Mucosa of descending colon (tissue), 3 donors: ENCODE measurements at regions not wholly inside any gene's neighbourhood (a gene's known extent, or its start where the extent isn't known, plus 50 kb on each side); places are given as distances from the start of the nearest gene placed in this dataset.

Source experiments
- ATAC-seq: fragments of 200-7000 bp; cut with Tn5 transposase; one replicate; pipeline ENCODE4 v1.9.1; 2020; ENCODE audit warnings: mild to moderate bottlenecking, moderate library complexity
- DNase-seq, 3 donors: peaks; one replicate each; pipeline ENCODE4 v3.0.0-alpha.2; 2020
- H3K36me3 ChIP-seq: fragments of 200-600 bp; one replicate; pipeline ENCODE4 v1.8.0; 2021; ENCODE audit warnings: low read depth, mild to moderate bottlenecking
- H3K4me1 ChIP-seq: fragments of 200-600 bp; one replicate; pipeline ENCODE4 v1.8.0; 2021; ENCODE audit warnings: low read depth, mild to moderate bottlenecking
- H3K4me3 ChIP-seq: fragments of 200-600 bp; one replicate; pipeline ENCODE4 v1.8.0; 2021; ENCODE audit warnings: mild to moderate bottlenecking
- H3K9me3 ChIP-seq: fragments of 200-600 bp; one replicate; pipeline ENCODE4 v1.8.0; 2021; ENCODE audit warnings: mild to moderate bottlenecking
- intact Hi-C, 2 donors: fragments of 100-400 bp; cut with DNase I in 1 of 2; cut with micrococcal nuclease in 1 of 2; formaldehyde crosslinking; loops; one replicate each; pipeline versions ENCODE4 v1.11.0 to v1.11.1; 2022; cut with DNase I, micrococcal nuclease
- TF ChIP-seq, protein P1 (sequence below): fragments of 200-600 bp; IDR thresholded peaks from one replicate; pipeline ENCODE4 v1.8.0; 2022; ENCODE audit warnings: antibody characterized with exemption, mild to moderate bottlenecking
- donor health status: DM: no; HTN: no; CAD: no; lungs with moderate emphysema.
- donor health status: DM: no; HTN: no; CAD: no.
- donor health status: DM: no; HTN: yes; CAD: no.

DNA sequence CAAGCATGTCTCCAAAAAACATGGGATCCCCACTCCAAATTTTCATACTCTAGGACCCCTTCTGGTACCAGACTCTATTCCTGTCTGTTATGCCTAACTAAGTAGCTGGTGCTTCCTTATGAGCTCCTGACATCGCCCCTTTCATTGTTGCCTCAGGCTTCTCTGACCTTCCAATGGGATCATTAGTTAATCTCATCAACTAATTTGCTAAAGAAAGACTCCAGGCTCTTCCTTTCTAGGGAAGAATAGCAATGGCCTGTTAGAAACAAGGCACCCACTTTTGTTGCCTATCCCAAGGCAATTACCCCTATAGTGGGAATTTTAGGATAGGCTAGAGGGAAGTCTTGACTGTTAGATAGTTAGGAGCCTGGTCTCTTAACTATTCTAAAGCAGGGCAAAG is 369.5 kb downstream of the MLLT3 start:
- no peaks in the 10 kb centered on the region for H3K9me3 ChIP-seq
- intact Hi-C loops: no loop called here
- no peaks in the 10 kb centered on the region for H3K36me3 ChIP-seq
- H3K4me1 ChIP-seq: no peaks in the 10 kb centered on the region
- TF ChIP-seq, protein P1, sequence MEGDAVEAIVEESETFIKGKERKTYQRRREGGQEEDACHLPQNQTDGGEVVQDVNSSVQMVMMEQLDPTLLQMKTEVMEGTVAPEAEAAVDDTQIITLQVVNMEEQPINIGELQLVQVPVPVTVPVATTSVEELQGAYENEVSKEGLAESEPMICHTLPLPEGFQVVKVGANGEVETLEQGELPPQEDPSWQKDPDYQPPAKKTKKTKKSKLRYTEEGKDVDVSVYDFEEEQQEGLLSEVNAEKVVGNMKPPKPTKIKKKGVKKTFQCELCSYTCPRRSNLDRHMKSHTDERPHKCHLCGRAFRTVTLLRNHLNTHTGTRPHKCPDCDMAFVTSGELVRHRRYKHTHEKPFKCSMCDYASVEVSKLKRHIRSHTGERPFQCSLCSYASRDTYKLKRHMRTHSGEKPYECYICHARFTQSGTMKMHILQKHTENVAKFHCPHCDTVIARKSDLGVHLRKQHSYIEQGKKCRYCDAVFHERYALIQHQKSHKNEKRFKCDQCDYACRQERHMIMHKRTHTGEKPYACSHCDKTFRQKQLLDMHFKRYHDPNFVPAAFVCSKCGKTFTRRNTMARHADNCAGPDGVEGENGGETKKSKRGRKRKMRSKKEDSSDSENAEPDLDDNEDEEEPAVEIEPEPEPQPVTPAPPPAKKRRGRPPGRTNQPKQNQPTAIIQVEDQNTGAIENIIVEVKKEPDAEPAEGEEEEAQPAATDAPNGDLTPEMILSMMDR: no peak
- ATAC-seq: no peak
- no peak for DNase-seq
- no peak overlapping the region for H3K4me3 ChIP-seq

DNA sequence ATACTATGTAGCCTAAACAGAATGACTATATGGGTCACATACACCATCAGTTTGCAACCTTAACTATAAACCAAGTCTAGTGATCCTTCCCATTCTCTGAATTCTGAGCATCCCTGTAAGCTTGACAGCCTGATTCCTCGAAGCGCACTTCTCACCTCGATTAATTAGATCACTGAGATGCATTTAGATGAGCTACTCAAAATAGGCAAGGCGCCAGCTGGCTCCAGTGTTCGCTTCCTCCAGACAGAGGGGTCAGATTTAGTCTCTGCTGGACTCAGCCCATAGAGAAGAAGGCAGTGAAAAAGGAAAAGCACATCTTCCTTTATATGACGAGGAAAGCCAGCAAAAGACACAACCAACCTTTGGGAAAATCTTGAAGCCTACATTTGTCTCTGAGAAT is 371.5 kb downstream of the MLLT3 start:
- ATAC-seq (no peak), DNase-seq (no peak)
- Histone ChIP-seq H3K4me1 (no peaks in the 10 kb centered on the region), H3K4me3 (no peak overlapping the region), H3K9me3 (no peaks in the 10 kb centered on the region), H3K36me3 (no peaks in the 10 kb centered on the region)
- TF ChIP-seq, protein P1: no peak
- intact Hi-C loops: no loop called here

DNA sequence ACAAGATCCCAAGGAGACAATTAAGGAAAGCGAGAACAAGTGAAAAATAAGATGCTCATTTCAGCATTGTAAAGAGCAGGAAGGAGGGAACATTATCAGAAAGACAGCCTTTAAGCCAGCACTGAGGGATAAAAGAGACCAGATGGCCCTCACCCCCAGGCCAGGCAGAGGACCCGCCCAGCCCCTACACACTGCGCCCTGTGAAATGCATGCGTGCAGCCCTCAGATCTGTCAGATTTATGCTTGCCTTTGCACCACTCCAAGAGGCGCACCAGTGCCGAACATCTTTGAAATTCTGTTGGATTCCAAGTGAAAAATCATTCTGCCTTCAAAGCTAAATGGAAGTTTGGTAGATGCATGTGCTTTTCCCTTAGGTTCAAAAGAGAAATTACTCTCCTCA is 378.0 kb downstream of the MLLT3 start:
- no peak for DNase-seq

DNA sequence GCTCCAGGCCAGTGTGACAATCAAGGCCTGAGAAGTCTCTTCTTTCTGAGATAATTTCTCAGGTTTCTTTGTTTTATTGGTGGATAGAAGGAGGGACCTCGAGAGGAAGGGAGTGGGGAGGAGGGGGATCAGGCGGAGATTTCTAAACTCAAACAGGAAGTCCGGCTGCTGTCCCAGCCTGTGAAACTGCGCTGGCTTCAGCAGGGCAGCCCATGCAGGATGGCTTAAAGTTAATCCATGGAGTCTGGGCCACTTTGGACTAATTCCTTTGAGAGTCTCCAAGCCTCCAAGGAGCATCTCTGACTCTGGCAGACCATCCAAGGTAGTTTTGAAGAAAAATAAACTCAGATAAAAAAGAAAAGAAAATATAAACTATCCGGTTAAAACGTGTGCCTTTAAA is 378.5 kb downstream of the MLLT3 start:
- no peak for DNase-seq
- H3K4me3 ChIP-seq: no peak overlapping the region
- intact Hi-C loops: no loop called here
- no peak for ATAC-seq
- H3K9me3 ChIP-seq: no peaks in the 10 kb centered on the region
- H3K4me1 ChIP-seq: no peaks in the 10 kb centered on the region
- H3K36me3 ChIP-seq: no peaks in the 10 kb centered on the region
- TF ChIP-seq, protein P1: no peak

More for the DNA sequence above, 378.0 kb downstream of the MLLT3 start:
- ATAC-seq: no peak
- Histone ChIP-seq H3K4me3 (no peak overlapping the region), H3K9me3 (no peaks in the 10 kb centered on the region), H3K36me3 (no peaks in the 10 kb centered on the region), H3K4me1 (no peaks in the 10 kb centered on the region)
- TF ChIP-seq, protein P1: no peak
- intact Hi-C loops: no loop called here

DNA sequence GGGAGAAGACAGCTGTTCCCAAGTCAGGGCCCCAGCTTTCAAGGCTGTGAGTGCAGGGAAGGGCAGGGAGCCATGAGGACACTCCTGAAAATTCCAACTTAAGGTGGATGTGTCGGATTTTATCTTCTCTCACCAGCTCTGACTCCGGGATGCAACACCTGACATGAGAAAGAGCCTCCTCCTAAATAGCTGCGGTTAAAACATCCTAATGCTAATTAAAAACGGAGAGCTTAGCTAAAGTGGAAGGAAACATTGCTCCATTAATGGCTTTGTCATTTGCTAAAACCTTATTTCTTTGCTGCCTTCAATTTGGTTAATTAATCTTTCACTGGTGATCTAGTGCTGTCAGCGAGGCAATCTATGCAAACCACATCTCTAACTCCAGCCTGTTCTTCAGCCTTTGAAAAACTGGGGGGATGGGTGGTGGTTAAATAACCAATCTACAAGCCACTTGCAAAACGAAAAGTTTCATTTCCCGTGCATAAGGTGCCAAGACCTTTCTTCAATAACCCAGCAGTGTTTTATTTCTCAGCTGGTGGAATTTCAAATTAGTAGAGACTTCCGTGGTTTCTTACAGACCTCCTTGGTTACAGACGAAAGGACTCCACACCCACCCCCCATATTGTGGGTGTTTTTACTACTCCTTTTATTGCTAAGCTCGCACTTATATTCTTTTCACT is 379.6 kb downstream of the MLLT3 start:
- TF ChIP-seq, protein P1: no peak
- H3K4me3 ChIP-seq: no peak overlapping the region
- H3K36me3 ChIP-seq: no peaks in the 10 kb centered on the region
- H3K4me1 ChIP-seq: no peaks in the 10 kb centered on the region
- intact Hi-C loops: no loop called here
- ATAC-seq (peak; percentile 32), DNase-seq (peak in 1 of 3 donors; percentile 19)
- no peaks in the 10 kb centered on the region for H3K9me3 ChIP-seq

DNA sequence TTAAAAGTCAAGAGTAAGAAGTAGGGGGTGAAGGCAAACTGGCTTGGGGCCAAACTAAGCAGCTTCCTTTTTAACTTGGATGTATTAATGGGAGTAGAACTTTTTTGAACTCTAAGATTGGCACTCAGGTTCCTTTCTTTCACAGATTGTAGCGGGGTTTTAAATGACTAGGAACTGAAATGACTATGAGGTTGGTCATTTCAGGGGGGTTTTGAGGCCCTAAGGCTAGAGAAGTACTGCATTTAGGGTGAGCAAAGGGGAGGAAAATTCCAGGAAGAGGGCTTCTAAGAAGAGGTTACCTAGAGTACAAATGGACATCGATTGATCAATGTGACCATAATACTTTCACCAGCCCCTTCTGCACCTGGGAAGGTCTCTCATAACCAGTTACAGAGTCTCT is 381.8 kb downstream of the MLLT3 start:
- DNase-seq (no peak), ATAC-seq (no peak)
- no peak overlapping the region for H3K4me3 ChIP-seq
- no peaks in the 10 kb centered on the region for H3K36me3 ChIP-seq
- intact Hi-C loops: no loop called here
- no peaks in the 10 kb centered on the region for H3K4me1 ChIP-seq
- H3K9me3 ChIP-seq: no peaks in the 10 kb centered on the region
- TF ChIP-seq, protein P1: no peak
